ENCODE measurements at regions not wholly inside any gene's neighbourhood (a gene's known extent, or its start where the extent isn't known, plus 50 kb on each side); places are given as distances from the start of the nearest gene placed in this dataset.

DNA sequence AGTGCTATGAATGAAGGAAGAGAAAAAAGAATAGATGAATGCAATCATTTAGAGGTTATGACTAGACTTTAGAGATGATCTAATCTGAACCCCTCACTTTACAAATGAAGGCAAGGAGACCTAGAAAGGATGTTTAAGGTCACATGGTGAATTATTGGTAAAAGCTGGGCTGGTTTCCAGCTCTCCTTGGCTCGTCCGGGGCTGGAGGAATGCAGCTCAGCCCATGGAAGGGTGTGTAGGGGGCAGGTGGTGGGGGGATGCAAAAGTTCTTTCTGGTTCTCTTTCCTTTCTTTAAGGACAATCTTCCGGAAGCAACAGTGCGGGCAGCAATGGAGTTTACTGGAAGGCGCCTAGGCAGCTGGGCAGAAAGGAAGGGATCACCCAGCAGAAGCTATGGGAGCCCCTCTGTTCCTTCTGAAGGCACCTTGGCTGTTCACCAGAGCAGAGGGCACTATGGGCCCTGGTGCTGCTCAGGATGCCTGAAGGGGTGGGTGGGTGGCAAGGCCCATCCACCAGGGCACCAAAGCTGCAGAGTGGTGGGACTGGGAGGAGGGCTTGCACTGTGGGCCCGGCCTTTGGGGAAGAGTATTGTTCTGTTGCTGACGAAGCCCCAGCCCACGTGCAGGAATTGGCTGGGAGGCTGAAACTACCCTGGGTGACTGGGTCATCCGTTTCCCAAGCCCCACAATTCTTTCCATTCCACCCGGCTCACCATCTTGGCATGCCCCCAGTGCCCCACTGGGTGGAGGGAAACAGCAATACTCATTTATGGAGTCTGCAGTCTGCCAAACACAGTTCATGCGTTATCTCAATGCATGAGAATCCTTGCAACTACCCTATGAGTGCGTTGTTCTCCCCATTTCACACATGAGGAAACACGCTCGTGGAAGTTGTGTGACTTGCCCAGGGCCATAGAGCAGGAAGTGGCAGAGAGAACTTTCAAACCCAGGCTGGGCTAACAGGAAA, 78.2 kb downstream of the IRF2BPL start:
- TF ChIP-seq, protein P1, sequence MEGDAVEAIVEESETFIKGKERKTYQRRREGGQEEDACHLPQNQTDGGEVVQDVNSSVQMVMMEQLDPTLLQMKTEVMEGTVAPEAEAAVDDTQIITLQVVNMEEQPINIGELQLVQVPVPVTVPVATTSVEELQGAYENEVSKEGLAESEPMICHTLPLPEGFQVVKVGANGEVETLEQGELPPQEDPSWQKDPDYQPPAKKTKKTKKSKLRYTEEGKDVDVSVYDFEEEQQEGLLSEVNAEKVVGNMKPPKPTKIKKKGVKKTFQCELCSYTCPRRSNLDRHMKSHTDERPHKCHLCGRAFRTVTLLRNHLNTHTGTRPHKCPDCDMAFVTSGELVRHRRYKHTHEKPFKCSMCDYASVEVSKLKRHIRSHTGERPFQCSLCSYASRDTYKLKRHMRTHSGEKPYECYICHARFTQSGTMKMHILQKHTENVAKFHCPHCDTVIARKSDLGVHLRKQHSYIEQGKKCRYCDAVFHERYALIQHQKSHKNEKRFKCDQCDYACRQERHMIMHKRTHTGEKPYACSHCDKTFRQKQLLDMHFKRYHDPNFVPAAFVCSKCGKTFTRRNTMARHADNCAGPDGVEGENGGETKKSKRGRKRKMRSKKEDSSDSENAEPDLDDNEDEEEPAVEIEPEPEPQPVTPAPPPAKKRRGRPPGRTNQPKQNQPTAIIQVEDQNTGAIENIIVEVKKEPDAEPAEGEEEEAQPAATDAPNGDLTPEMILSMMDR (IDR thresholded peaks at IDR 0.05): no peak
- TF ChIP-seq POLR2A (IDR thresholded peaks at IDR 0.05): no peak

Data from right lobe of liver (tissue), 4 donors.